ENCODE measurements at regions not wholly inside any gene's neighbourhood (a gene's known extent, or its start where the extent isn't known, plus 50 kb on each side); places are given as distances from the start of the nearest gene placed in this dataset.

DNA sequence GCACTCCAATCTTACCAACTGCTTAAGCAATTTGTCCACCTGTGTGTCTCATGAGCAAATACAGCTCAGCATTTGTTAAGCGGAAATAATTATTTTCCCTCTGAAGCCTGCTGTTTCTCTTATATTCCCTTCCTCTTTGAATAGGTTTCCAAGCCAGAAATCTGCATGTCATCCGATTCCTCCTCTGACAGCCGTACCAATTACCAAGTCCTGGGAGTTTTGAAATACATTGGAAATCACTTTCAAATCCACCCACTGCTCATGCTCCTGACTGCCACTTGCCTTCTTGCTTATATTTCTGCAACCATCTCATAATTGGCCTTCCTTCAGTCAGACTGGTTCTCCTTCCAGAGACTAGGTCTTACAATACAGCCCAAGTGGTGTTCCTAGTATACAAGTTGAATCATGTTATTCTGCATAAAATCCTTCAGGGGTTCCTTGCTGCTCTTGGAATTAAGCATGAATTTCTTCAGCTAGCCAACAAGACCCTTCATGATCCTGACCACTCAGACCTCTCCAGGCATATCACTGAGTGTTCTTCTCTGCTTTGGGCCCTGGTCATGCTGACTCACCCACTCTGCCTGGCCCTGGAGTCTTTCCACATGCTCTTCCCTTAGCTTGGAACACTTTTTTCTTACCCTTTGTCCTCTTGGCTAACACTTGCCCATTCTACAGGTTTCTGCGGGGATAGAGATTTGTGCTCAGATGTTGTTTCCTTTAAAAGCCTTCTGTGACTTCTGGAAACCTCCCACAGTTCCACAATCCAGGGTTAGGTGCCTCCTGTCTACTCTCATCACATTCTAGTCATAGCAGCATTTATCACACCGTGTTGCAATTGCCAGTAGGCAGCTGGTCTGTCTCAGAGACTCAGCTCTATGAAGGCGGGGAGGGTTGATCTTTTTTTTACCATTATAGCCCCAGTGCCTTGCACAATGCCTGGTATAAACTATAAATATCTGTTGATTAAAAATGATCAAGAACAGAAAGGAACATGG, 157.6 kb downstream of the ARL6IP6 start:
- no peak for DNase-seq (ENCODE audit: low spot score)

DNA sequence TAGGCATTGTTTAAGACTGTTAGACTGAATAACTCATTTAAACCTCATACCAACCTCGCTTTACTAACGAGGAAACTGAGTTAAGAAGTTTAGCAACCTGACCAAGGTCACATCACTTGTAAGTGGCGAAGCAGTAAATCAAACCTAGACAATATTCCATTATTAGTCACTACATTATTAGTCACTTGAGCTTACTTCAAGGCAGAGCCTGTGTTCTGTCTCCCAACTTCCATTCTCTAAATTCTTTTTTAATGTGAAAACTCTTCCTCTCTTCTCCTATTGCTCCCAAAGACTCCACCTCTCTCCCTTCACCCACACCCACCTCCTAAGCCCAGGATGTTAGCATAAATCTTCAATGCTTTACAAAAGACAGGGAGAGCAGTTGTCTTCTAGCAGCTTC, 156.5 kb downstream of the ARL6IP6 start:
- DNase-seq (ENCODE audit: low spot score) = no peak

DNA sequence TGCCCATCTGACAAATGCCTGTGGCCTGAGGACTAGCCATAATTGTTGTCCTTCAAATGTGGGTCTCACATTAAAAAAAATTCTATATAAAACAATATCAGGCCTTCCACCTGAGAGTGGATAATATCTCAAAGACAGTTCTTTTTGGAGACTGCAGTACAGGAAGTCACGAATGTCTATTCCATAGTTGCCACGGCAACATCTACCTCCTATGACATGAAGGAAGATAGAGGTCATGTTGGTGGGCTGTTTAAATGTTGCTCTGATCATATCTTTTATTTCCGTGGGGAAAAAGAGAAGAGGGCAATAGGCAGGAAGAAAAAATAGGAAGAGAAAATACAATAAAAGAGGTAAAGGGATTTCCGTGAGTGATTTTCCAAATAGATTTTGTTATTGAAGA, 151.8 kb downstream of the ARL6IP6 start:
- no peak for DNase-seq (ENCODE audit: low spot score)

DNA sequence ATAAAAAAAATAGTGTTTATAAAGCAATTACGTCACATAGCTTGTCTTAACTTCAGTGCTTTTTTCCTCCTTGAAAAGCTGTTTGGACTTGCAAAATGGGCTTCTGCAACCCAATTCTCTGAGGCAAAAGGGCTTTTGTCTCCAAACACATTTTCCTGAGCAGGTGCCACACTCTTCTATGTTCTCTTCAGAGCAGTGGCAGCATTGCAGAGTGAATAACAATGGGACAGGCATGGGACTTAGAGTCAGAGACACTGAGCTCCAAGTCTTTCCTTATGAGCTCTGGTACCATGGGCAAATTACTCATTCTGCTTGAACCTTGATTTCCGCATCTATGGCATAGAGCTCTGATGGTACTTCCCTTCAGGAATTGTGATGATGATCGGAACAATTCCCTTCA, 149.0 kb downstream of the ARL6IP6 start:
- DNase-seq (ENCODE audit: low spot score) = no peak

DNA sequence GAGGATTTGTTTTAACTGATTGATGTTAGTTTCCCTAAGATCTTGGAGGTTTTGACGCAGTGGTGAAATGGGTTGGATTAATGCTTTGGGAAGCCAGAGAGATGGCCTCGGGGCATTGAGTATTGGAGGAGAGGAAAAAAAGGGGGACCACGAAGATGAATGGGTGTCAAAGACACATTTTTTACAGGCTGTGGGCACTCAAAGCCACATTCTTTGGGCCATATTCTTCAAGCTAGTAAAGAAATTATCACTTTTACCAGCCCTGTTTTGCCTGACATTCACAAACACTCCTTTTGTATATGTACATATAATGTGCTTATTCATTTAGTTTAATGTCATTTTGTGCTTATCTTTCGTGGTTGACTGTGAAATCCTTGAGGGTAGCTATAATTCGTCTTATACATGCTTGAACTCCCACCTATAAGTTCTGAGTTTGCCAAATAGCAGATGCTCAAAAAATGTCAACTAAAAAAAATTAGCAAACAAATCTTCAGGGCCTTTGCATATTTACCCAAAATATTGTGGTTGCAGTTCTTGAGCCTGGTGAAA, 146.3 kb downstream of the ARL6IP6 start:
- DNase-seq (ENCODE audit: low spot score) = no peak

DNA sequence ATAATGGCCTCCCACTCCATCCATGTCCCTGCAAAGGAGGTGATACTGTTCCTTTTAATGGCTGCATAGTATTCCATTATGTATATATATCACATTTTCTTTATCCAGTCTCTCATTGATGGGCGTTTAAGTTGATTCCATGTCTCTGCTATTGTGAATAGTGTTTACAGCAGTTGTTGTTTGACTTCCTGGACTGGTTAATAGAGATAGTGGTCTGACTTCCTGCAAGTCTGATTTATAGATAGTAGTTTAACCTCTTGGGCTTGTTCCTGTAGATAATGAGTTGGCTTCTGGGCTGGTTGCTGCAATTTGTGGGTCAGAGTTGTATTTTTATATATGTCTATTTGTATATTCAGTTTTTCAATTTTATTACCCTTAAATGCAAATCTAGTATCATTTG, 145.4 kb downstream of the ARL6IP6 start:
- DNase-seq (ENCODE audit: low spot score) = no peak

DNA sequence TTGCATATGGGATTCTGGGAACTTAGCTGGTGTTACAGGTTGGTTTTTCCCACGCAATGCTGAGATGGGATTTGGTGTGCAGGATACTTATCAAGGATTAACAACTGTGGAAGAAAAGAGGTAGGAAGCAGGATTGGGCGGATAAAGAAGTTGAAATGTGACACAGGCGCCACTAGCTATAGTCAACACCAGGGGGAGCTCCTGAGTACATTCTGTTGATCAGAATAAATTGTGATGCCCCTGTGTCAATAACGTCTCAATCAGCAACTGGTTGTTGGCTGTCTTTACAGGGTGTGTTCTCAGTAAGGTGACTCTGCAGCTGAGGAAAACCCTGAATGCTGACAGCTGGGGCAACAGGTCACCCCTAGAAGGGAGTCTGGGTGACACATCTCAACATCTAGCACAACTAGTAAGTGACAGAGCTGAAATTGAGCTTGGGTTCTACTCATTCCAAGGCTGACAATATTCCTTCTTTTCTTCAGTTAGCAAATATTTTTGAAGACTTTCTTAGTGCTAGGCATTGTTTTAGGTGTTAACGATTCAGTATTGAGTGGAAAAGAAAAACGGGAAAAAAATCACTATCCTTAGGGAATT, 143.0 kb downstream of the ARL6IP6 start:
- peak; percentile 59 for DNase-seq (ENCODE audit: low spot score)

DNA sequence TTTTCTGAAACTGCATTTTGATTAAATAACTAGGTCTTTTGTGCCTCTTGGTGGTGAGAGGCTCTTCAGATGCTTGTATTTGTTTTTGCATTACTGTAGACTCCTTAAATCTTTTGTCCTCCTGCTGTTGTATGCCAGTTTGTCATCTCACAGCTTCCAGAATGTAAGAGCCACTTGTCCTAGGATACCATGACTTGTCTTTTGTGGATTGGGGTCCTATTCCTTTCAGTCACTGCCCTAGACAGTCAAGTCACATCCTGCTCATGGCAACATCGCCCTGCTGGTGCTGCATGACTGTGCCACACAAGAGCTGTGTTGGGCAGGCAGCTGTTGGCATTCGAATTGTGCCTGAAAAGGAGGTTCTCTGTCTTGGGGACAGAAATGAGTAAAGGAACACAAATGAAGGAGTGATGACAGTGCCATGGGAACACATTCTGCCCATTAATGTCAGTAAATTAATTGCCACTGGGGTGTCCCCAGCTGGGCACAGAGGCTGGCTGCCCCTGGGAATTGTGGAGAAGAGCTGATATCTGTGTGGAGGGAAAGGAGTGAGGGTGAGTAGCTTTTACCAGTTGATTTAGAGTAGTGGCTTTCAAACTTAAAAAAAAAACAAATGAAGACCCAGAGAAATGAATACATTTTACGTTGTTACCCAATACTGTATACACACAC, 140.3 kb downstream of the ARL6IP6 start:
- no peak for DNase-seq (ENCODE audit: low spot score)

DNA sequence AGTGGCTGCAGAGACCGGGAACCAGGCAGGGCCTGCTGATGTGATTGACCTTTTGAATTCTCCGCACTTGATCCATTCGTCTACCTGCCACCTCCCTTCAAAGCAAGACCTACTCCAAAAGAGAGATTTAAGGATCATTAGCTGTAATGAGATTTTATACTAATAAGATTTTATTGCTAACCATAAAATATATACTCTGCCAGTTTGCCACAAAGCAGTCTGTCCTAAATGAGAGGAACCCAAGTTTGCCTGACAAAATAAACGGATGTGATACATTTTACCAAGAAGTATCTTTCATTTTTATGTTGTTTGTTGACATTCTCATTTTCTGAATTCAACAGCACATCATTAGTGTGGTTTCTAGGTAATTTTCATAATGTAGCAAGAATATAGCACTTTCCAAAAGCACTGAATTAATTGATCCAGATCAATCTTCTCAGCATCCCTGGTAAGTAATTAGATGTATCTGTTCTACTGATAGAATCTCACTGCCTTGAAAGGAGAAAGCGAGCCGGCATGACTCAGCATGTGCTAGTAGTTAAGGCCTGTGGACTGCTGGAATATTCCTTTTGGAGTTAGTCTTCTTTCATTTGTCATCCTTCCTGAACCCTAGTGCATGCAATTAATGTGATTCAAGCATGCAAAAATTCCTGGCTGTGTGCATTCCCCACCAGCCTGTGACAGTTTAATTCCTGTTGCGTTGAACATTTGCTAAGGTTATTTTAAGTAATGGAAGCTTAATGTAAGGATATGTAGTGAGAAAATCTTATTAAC, 128.5 kb downstream of the ARL6IP6 start:
- DNase-seq (ENCODE audit: low spot score) = no peak

DNA sequence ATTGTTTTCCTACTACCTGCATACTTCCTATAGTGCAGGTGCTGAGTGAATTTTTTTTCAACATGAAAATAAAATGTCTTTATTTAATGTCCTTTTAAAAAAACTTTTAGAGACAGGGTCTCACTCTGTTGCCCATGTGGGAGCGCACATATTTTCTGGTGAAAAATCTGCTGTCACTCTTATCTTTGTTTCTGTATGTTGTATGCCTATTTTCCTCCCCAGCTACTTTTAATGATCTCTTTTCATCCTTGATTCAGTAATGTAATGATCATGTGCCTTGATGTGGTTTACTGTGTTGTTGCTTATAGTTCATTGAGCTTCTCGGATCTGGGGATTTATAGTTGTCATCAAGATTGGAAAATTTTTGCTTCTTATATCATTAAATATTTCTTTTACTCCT, 117.3 kb downstream of the ARL6IP6 start:
- no peak for DNase-seq (ENCODE audit: low spot score)

DNA sequence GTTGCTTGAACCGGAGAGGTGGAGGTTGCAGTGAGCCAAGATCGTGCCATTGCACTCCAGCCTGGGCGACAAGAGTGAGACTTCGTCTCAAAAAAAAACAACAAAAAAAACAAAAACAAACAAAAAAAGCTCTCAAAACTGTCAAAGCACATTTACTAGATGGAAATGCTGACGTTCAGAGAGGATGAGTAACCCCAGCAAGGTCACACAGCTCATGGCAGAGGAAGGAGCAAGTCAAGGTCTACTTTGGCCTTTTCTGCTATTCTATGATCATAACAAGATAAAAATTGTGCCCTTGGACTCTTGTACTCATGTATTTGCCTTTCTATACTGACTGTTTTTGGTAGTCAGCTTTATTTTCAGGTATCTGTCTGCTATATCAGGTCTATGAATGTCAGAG, 109.5 kb downstream of the ARL6IP6 start:
- no peak for DNase-seq (ENCODE audit: low spot score)

DNA sequence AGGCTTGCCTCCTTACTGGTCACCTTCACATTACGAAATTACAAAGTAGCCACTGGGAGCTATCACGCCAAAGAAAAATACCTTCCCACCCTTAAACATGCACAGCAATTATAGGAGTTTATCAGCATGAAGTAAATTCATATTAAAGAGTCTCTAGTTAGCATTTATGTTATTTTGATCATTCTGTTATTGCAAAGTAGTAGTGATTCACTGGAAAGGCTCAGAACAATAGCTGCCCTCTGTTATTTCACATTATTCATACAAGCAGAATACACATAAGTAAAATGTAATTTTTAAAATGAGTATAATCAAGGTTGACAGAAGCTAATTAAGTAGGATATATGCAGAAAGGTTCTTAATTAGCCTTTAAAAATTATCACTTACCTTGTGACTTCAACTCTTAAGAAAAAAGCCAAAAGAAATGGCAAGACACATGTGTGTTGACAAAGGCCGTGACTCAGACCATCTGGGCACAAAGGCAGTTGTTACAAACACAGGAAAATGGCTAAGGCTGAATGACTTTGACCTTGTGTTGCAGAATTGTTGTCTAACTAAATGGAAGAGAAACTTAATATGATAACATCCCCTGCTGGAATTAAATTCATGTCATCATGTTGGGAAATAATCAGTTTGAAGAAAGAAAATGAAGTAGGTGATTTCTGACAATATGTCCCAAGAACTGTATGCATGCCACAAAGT, 108.3 kb downstream of the ARL6IP6 start:
- DNase-seq (ENCODE audit: low spot score) = no peak

DNA sequence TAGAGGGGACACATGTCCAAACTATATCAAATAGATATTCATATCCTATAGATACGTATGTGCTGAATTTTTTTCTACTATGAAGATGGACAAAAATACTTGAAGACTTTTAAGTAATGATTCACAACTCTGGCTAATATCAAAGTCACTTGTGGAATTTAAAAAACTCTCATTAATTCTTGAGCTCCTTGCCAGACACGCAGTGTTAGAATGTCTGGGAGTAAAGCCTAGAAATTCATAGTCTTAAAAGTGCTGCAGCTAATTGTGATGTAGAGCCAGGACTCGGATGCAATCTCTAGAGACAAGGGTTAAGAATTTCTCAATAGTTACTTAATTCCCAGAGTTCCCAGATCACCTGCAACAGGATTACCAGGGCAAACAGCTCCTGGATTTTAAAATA, 107.4 kb downstream of the ARL6IP6 start:
- no peak for DNase-seq (ENCODE audit: low spot score)

DNA sequence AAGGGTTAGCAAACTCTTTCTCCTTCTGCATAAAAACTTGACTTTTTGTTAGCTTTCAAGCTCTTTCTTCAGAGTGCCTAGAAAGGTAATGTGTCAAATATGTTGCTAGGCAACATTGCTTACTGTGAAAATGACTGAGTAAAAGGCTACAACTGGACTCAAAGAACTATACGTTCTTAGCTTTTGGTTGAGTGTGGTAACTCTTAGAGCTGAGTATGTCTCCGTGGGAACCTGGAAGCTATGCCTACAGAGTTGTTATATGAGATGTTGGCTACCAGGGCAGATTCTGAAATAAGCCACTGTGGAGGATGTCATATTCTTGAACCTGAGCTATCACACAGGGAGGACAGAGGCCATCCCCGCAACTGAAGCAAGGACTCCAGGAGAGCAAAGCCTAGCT, 105.5 kb downstream of the ARL6IP6 start:
- DNase-seq (ENCODE audit: low spot score) = no peak

DNA sequence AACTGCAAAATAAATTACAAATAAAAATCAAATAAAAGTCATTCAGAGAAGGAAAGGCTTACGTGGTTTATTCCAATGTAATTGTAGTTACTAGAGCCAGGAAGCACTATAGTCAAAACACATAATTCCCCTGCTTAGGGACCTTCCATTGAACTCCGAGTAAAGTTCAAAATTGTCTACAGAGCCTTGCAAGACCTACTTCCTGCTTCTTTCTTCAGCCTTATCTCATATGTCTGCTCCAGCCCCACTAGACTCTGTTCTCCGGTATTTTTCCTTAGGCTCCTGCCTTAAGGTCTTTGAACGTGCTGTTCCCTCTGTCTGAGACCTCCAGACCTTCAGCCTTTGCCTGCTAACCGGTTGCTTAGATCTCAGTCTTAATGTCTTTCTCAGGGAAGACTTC, 104.3 kb downstream of the ARL6IP6 start:
- DNase-seq (ENCODE audit: low spot score) = no peak

DNA sequence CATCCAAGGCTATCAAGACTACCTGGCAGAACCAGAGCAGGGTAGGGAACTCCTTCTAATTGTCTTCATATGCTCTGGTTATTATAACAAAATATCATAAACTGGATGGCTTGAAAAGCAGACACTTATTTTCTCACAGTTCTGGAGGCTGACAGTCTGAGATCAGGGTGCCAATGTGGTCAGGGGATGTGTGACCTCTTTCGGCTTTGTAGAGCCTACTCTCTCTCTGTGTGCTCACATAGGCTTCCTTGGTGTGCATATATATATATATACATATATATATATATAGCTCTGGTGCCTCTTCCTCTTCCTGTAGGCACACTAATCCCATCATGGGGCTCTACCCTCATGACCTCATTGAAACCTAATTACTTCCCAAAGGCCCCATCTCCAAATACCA, 101.6 kb downstream of the ARL6IP6 start:
- DNase-seq (ENCODE audit: low spot score) = no peak

DNA sequence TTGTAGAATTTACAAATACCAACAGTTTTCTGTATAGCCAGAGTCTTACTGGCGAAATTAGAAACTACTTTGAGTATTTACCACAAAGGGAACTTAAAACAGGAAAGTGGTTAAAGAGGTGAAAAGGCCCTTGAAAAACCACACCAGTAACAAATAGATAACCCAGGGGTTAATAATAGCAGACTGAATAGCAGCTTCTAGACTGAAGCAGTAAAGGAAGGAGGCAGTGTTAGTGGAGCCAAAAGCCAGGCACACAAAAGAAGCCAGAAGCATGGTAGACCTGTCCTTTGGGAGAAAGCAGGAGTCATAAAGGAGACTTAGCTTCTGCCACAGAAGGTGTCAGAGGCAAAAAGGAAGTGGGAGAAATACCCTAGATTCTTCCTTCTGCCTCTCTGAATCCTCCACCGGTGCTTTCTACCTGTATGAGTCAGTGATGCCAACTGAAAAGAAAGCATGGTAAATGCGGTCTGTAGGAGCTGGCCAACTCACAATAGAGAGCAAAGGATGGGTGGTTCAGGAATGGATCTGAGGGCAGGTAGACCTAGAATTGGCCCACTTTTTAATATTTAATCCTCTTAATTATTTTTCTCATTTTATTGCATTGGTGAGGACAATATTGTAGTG, 97.3 kb downstream of the ARL6IP6 start:
- no peak for DNase-seq (ENCODE audit: low spot score)

DNA sequence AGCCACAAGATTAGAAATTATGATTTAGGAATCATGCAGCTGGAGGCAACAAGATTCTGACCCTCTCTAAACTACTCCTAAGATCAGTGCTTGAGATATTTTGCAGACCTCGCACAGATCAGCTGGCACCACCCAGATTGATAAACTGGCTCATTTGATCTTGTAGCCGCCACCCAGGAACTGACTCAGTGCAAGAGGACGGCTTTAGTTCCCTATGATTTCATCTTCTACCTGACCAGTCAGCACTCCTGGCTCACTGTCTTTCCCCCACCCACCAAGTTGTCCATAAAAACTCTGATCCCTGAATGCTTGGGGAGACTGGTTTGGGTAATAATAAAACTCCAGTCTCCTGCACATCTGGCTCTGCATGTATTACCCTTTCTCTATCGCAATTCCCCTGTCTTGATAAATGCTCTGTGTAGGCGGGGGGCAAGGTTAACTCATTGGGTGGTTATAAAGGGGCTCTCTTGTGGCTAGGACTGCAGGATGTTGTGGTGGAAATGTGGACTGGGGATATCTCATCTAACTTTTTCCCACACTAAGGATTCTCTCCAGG, 96.1 kb downstream of the ARL6IP6 start:
- DNase-seq (ENCODE audit: low spot score) = no peak

DNA sequence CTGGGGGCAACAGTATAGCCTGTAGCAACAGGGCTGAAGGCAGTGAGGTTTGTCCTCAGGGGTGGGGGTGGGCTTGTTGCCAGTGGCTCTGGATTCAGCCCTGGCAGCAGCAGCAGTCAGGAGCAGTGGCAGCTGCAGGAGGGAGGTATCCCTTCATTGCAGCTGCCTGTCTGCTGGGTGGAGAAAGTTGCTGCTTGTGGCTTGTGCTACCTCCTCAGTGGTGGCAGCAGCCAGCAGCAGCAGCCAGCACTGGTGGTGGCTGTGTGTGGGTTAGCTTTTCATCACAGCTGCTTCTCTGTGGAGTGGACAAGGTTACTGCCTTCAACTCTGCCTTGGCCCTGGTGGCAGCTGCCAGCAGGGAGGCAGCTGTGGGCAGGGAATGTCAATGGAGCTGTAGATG, 94.9 kb downstream of the ARL6IP6 start:
- DNase-seq (ENCODE audit: low spot score) = no peak
